ENCODE measurements at regions not wholly inside any gene's neighbourhood (a gene's known extent, or its start where the extent isn't known, plus 50 kb on each side); places are given as distances from the start of the nearest gene placed in this dataset.

DNA sequence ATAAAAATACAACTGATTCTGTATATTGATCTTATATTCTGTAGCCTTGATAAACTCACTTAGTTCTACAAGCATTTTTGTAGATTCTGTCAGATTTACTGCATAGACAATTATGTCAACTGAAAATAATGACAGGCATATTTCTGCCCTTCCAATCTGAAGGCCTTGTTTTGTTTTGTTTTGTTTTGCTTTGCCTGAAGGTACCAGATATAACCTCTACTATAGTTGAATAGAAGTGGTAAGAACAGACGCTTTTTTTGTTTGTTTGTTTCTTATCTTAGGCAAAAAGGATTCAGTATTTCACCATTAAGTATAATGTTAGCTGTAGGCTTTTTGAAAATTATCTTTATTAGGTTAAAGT lies 64.6 kb upstream of the RSPO3 start:
- DNase-seq (ENCODE audit: low read depth in 2 of 3, low spot score in 1 of 3) = no peak

DNA sequence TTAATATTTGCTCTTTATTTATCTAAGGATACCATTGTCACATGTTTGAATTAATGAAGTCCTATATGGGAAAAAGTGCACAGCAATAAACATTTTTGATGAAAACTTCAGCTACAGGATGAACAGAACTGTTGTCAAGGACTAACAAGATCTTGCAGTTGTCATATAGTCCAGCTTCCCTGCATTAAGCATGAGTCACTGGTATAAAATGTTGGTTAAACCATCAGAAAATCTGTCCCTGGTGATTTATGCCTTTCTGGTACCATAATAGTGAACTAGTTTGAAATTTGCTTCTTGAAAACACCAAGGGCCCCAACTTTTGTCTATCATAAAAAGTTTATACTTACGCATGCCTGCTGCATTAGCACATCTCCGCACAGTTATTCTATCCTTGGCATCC lies 60.4 kb upstream of the RSPO3 start:
- no peak for DNase-seq (ENCODE audit: low read depth in 2 of 3, low spot score in 1 of 3)

DNA sequence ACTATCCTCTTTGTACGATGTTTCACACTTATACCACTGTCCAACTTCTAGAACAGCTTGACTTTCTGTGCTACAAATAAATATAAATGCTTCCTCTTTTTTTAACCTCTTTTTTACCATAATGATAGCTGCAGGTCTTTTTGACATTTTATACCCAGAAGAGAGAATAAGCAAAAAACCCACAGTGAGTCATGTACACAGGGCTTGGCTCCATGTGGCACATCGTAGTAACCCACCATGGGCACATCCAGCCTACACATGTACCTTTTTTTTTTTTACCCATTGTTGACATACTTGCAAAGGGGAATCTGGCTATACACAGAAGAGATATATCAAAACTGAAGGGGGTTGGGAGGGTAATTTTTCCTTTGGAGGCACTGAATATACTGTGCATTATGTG lies 59.5 kb upstream of the RSPO3 start:
- no peak for DNase-seq (ENCODE audit: low read depth in 2 of 3, low spot score in 1 of 3)

Measured in stimulated activated CD4-positive, alpha-beta T cell treated with anti-CD3 and anti-CD28 coated beads, Interleukin-12 subunit alpha, Interleukin-12 subunit beta, amount 100 ng/mL, for 48 hours (primary cell).